NT2/D1 (cell line): ENCODE measurements at regions not wholly inside any gene's neighbourhood (a gene's known extent, or its start where the extent isn't known, plus 50 kb on each side); places are given as distances from the start of the nearest gene placed in this dataset.

Experiments
- SUZ12 ChIP-seq: IDR thresholded peaks from 2 replicates; pipeline ENCODE4 v1.6.1; 2011; ENCODE audit not compliant: insufficient read length, insufficient read depth; ENCODE audit errors: extremely low read depth
- YY1 ChIP-seq: IDR thresholded peaks from 2 replicates; pipeline ENCODE4 v1.6.1; 2011; ENCODE audit not compliant: insufficient read length, insufficient read depth
- ZNF274 ChIP-seq: IDR thresholded peaks from 2 replicates; pipeline ENCODE4 v1.6.1; 2011; ENCODE audit warnings: mild to moderate bottlenecking, low read depth, low read length

GRCh38 chr4:155060419-155060818 is 148.0 kb upstream of the NPY2R start:
- TF ChIP-seq ZNF274 = no peak
- no peak for TF ChIP-seq YY1
- no peak for TF ChIP-seq SUZ12
